ENCODE measurements at regions not wholly inside any gene's neighbourhood (a gene's known extent, or its start where the extent isn't known, plus 50 kb on each side); places are given as distances from the start of the nearest gene placed in this dataset.

- H3K27me3 Mint-ChIP-seq = no peaks in the 10 kb centered on the region
- H3K4me1 Mint-ChIP-seq = no peaks in the 10 kb centered on the region
- intact Hi-C loops (cut with micrococcal nuclease) = no loop called here
Observed at GRCh38 chr6:11952316-11952715, 59.8 kb upstream of the HIVEP1 start.

GRCh38 chr6:11951868-11952267 lies 60.2 kb upstream of the HIVEP1 start:
- H3K9me3 ChIP-seq (ENCODE audit: control extremely low read depth in 1 of 3, control insufficient read depth in 2 of 3, insufficient read depth in 1 of 3, low read length in 2 of 3) = peaks cover 0 to 1% (median 0%) of the 10 kb centered on the region in 3 donors
- no peaks in the 10 kb centered on the region for H4K20me1 ChIP-seq (ENCODE audit: control insufficient read depth, insufficient read depth, low read length, poor library complexity, severe bottlenecking)
- no peaks in the 10 kb centered on the region for H3K27me3 Mint-ChIP-seq
- H3K4me1 Mint-ChIP-seq = no peaks in the 10 kb centered on the region
- H3K79me2 ChIP-seq (ENCODE audit: control insufficient read depth, insufficient read depth, low read length) = no peaks in the 10 kb centered on the region
- intact Hi-C loops (cut with micrococcal nuclease) = no loop called here
- H3K36me3 ChIP-seq (replicated peaks in 1 of 2; ENCODE audit: control extremely low read depth in 1 of 2, control insufficient read depth in 1 of 2, extremely low read depth in 1 of 2, insufficient read depth in 2 of 2, low read length in 1 of 2) = no peaks in the 10 kb centered on the region
- H3K4me3 Mint-ChIP-seq = no peak overlapping the region
- no peak for ATAC-seq (ENCODE audit: low read depth)
- H3K27ac Mint-ChIP-seq = no peak overlapping the region
- no peak overlapping the region for H3K27ac ChIP-seq (ENCODE audit: low read length in 2 of 2)
- TF ChIP-seq EZH2 (IDR thresholded peaks at IDR 0.05; ENCODE audit: borderline replicate concordance, insufficient read depth, low read depth, low read length, poor library complexity, severe bottlenecking) = no peak
- no CpG with 5 or more reads among the region's 3 CpGs for WGBS (ENCODE audit: insufficient coverage)
- no peaks in the 10 kb centered on the region for H3K27me3 ChIP-seq (replicated peaks in 1 of 4; ENCODE audit: control extremely low read depth in 1 of 4, control insufficient read depth in 3 of 4, insufficient read depth in 4 of 4, low read length in 3 of 4)
- ChIA-PET CTCF (no interaction called here), POLR2A (no interaction called here)
- H3K4me1 ChIP-seq (ENCODE audit: control insufficient read depth in 2 of 2, insufficient read depth in 2 of 2, low read length in 2 of 2) = no peaks in the 10 kb centered on the region
- no peak overlapping the region for H2AFZ ChIP-seq (ENCODE audit: insufficient read depth, low read depth, low read length, poor library complexity, severe bottlenecking)
- peaks cover 2% of the 10 kb centered on the region for H3K9me3 Mint-ChIP-seq (ENCODE audit: insufficient read depth)
- no peak overlapping the region for H3K9ac ChIP-seq (ENCODE audit: low read length)
- no peak for DNase-seq
- no peak overlapping the region for H3K4me2 ChIP-seq (replicated peaks; ENCODE audit: low read depth, low read length, poor library complexity, severe bottlenecking)
- H3K4me3 ChIP-seq (ENCODE audit: control extremely low read depth in 1 of 5, extremely low read depth in 1 of 5, insufficient read depth in 1 of 5, low read depth in 2 of 5, low read length in 4 of 5) = no peak overlapping the region

More at GRCh38 chr6:11952316-11952715, 59.8 kb upstream of the HIVEP1 start:
- WGBS (ENCODE audit: insufficient coverage) = no CpG with 5 or more reads among the region's 2 CpGs
- CTCF ChIA-PET = no interaction called here
- POLR2A ChIA-PET = no interaction called here
- no peak for DNase-seq
- Mint-ChIP-seq H3K9me3 (ENCODE audit: insufficient read depth) (peaks cover 2% of the 10 kb centered on the region), H3K27ac (no peak overlapping the region), H3K4me3 (no peak overlapping the region)
- no peaks in the 10 kb centered on the region for H3K27me3 ChIP-seq (replicated peaks in 1 of 4; ENCODE audit: control extremely low read depth in 1 of 4, control insufficient read depth in 3 of 4, insufficient read depth in 4 of 4, low read length in 3 of 4)
- H2AFZ ChIP-seq (ENCODE audit: insufficient read depth, low read depth, low read length, poor library complexity, severe bottlenecking) = no peak overlapping the region
- H3K4me2 ChIP-seq (replicated peaks; ENCODE audit: low read depth, low read length, poor library complexity, severe bottlenecking) = no peak overlapping the region
- H3K36me3 ChIP-seq (replicated peaks in 1 of 2; ENCODE audit: control extremely low read depth in 1 of 2, control insufficient read depth in 1 of 2, extremely low read depth in 1 of 2, insufficient read depth in 2 of 2, low read length in 1 of 2) = no peaks in the 10 kb centered on the region
- ATAC-seq (ENCODE audit: low read depth) = no peak
- H3K27ac ChIP-seq (ENCODE audit: low read length in 2 of 2) = no peak overlapping the region
- no peak overlapping the region for H3K4me3 ChIP-seq (ENCODE audit: control extremely low read depth in 1 of 5, extremely low read depth in 1 of 5, insufficient read depth in 1 of 5, low read depth in 2 of 5, low read length in 4 of 5)
- no peaks in the 10 kb centered on the region for H3K4me1 ChIP-seq (ENCODE audit: control insufficient read depth in 2 of 2, insufficient read depth in 2 of 2, low read length in 2 of 2)
- H3K9ac ChIP-seq (ENCODE audit: low read length) = no peak overlapping the region
- H3K79me2 ChIP-seq (ENCODE audit: control insufficient read depth, insufficient read depth, low read length) = no peaks in the 10 kb centered on the region
- no peaks in the 10 kb centered on the region for H4K20me1 ChIP-seq (ENCODE audit: control insufficient read depth, insufficient read depth, low read length, poor library complexity, severe bottlenecking)
- H3K9me3 ChIP-seq (ENCODE audit: control extremely low read depth in 1 of 3, control insufficient read depth in 2 of 3, insufficient read depth in 1 of 3, low read length in 2 of 3) = peaks cover 0 to 3% (median 0%) of the 10 kb centered on the region in 3 donors
- TF ChIP-seq CTCF (IDR thresholded peaks at IDR 0.05) = no peak
- TF ChIP-seq EZH2 (IDR thresholded peaks at IDR 0.05; ENCODE audit: borderline replicate concordance, insufficient read depth, low read depth, low read length, poor library complexity, severe bottlenecking) = no peak
